A673 (cell line): ENCODE measurements at regions not wholly inside any gene's neighbourhood (a gene's known extent, or its start where the extent isn't known, plus 50 kb on each side); places are given as distances from the start of the nearest gene placed in this dataset.

Experiments
- EZH2 ChIP-seq: fragments of 200-600 bp; sonication (generic); IDR thresholded peaks from 2 replicates; pipeline ENCODE4 v1.6.1; 2017; ENCODE audit warnings: borderline replicate concordance, low read depth, mild to moderate bottlenecking, mixed read lengths, antibody characterized with exemption, low read length; ENCODE audit not compliant: poor library complexity, severe bottlenecking
- TF ChIP-seq, protein P1 (sequence below): fragments of 300-800, 200-600 bp; sonication (generic); conservative IDR thresholded peaks from 2 replicates; pipeline ENCODE4 v1.5.1; 2017; ENCODE audit warnings: low read depth, mild to moderate bottlenecking, antibody characterized with exemption, low read length, moderate library complexity, mixed read lengths

DNA sequence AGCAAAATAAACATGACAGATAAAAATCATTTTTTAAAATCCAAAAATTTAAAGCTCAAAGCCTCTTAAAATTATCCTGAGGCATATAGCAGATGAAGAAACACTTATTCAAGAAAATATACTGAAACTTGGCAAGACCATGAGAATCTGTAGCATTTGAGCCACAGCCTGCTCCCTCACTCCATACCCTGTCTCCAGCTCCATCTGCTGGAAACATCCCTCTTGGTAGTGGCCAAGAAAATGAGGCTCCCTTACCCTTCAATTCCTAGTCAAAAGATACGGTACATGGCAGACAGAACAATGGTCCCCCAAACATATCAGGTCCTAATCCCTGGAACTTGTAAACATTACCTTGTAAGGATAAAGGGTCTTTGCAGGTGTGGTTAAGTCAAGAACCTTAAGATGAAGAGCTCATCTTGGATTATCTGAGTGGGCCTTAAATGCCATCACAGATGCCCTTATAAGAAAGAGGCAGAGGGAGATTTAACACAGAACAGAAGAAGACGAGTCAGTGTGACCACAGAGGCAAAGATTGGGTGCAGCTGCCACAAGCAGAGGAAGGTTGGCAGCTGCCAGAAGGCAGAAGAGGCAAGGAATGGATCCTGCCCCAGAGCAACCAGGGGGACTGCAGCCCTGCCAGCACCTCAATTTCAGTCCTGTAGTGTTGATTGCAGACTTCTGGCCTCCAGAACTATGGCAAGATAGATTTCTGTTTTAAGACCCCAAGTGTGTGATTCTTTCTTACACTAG, 149.4 kb downstream of the ZNF248 start:
- TF ChIP-seq, protein P1, sequence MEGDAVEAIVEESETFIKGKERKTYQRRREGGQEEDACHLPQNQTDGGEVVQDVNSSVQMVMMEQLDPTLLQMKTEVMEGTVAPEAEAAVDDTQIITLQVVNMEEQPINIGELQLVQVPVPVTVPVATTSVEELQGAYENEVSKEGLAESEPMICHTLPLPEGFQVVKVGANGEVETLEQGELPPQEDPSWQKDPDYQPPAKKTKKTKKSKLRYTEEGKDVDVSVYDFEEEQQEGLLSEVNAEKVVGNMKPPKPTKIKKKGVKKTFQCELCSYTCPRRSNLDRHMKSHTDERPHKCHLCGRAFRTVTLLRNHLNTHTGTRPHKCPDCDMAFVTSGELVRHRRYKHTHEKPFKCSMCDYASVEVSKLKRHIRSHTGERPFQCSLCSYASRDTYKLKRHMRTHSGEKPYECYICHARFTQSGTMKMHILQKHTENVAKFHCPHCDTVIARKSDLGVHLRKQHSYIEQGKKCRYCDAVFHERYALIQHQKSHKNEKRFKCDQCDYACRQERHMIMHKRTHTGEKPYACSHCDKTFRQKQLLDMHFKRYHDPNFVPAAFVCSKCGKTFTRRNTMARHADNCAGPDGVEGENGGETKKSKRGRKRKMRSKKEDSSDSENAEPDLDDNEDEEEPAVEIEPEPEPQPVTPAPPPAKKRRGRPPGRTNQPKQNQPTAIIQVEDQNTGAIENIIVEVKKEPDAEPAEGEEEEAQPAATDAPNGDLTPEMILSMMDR: no peak
- no peak for TF ChIP-seq EZH2
